AG04450 (cell line): ENCODE measurements at regions not wholly inside any gene's neighbourhood (a gene's known extent, or its start where the extent isn't known, plus 50 kb on each side); places are given as distances from the start of the nearest gene placed in this dataset.

Experiments
- CTCF ChIA-PET: fragments of 300-600, 350-600 bp; formaldehyde crosslinking; extraction: SDS; loops from one replicate; lab custom pipeline; 2022; ENCODE audit warnings: antibody characterized with exemption, inconsistent platforms; lab: Charles Lee
- POLR2A ChIA-PET: fragments of 350-600 bp; formaldehyde crosslinking; extraction: SDS; loops from one replicate; lab custom pipeline; 2021; ENCODE audit warnings: antibody characterized with exemption, inconsistent platforms; lab: Yijun Ruan, JAX
- DNase-seq: peaks from one replicate; pipeline ENCODE4 v3.0.0-alpha.2; 2011; ENCODE audit warnings: low read depth, low spot score
- H3K27ac ChIP-seq: one replicate; pipeline ENCODE4 v1.5.1; 2012; ENCODE audit warnings: low read depth, low read length, control low read depth
- H3K27me3 ChIP-seq: one replicate; pipeline ENCODE4 v1.6.0; 2012; ENCODE audit warnings: low read length; ENCODE audit not compliant: control insufficient read depth, insufficient read depth
- H3K4me3 ChIP-seq: 2 replicates; pipeline ENCODE4 v1.5.1; 2011; ENCODE audit warnings: mild to moderate bottlenecking, low read depth, low read length, control low read depth
- H3K9me3 ChIP-seq: 2 replicates; pipeline ENCODE4 v1.5.1; 2012; ENCODE audit warnings: low read length; ENCODE audit not compliant: control insufficient read depth, insufficient read depth
- CTCF ChIP-seq: IDR thresholded peaks from 2 replicates; pipeline ENCODE4 v1.5.1; 2011; ENCODE audit warnings: low read depth, low read length, control low read depth, inconsistent platforms

DNA sequence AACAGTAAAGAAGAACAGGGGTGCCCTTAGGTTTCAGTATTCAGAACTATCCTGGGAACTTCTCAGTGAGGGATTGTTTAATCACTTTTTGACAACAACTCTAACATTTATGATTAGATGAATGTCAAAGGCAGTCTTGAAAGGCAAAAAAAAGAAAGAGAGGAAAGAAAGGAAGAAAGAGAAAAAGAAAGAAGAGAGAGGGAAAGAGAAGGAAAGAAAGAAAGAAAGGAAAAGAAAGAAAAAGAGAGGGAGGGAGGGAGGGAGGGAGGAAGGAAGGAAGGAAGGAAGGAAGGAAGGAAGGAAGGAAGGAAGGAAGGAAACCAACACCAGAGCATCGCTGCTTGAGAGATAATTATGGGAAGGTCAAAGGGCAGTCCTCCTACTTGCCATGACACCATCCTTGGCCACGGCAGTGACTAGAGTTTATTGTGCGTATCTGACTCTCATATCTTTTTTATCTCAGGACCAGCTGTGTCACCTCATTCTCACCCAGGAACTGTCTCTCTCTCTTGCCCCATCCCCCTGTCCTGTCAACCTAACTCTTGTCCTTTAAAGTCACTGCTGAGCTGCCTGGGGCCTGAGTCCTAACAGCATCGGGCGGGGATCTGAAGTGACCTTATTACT, 96.8 kb upstream of the ATXN1 start:
- no peak overlapping the region for H3K4me3 ChIP-seq
- POLR2A ChIA-PET, result no interaction called here
- H3K27me3 ChIP-seq, result no peaks in the 10 kb centered on the region
- no peak overlapping the region for H3K27ac ChIP-seq
- no peaks in the 10 kb centered on the region for H3K9me3 ChIP-seq
- CTCF ChIA-PET, result no interaction called here
- no peak for DNase-seq
- no peak for TF ChIP-seq CTCF

- Histone ChIP-seq H3K9me3 (no peaks in the 10 kb centered on the region), H3K27ac (no peak overlapping the region), H3K4me3 (no peak overlapping the region), H3K27me3 (no peaks in the 10 kb centered on the region)
- TF ChIP-seq CTCF, result no peak
- DNase-seq, result no peak
- ChIA-PET POLR2A (no interaction called here), CTCF (interaction anchor here (1.2 kb wide), 1 partner anchor 13 kb away, joined by 3 read pairs; no protein-coding TSS in a partner anchor)
Measured at GRCh38 chr6:16855460-16855859, 94.2 kb upstream of the ATXN1 start.

DNA sequence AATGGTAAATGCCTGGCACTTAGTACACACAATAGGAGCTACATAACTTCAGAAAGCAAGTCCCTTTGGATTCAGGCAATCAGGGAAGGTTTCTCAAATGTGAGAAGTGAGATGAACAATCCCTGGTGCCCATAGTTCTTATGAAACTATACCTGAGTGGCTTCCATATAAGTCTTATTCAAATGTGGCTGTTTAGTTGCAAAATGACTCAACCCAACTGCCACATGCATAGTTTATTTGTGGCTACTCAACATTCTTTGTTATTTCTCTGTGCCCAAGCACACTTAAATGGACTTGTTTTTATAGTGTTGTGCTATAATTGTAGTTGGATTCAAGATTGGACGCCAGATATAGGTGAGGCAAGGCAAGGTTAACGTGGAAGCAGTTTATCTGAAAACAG, 93.7 kb upstream of the ATXN1 start:
- CTCF ChIA-PET, result no interaction called here
- TF ChIP-seq CTCF, result no peak
- Histone ChIP-seq H3K9me3 (no peaks in the 10 kb centered on the region), H3K27ac (no peak overlapping the region), H3K4me3 (no peak overlapping the region), H3K27me3 (no peaks in the 10 kb centered on the region)
- no peak for DNase-seq
- POLR2A ChIA-PET, result no interaction called here

DNA sequence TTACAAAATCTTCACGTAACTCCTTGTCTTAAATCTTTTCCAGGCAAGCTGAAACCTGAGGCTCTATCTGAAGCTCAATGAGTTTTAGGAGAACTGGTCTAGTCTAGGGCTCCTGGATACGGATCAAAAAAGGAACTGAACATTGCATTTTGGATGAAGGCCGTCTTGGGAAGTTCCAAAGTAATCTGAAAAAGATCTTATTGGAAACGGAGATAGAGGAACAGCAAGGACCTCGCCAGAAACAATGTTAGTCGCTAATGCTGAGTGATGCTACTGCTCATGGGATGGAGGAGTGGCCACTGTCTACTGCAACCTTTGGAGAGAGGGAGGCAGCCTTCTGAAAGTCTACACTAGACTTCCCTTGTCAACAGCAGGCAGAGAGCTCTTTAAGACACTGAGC, 91.4 kb upstream of the ATXN1 start:
- H3K27me3 ChIP-seq, result no peaks in the 10 kb centered on the region
- POLR2A ChIA-PET, result no interaction called here
- H3K27ac ChIP-seq, result no peak overlapping the region
- DNase-seq, result no peak
- H3K4me3 ChIP-seq, result no peak overlapping the region
- no peaks in the 10 kb centered on the region for H3K9me3 ChIP-seq
- no peak for TF ChIP-seq CTCF
- CTCF ChIA-PET, result no interaction called here

- no peak for DNase-seq
- ChIA-PET CTCF (no interaction called here), POLR2A (no interaction called here)
- Histone ChIP-seq H3K27me3 (no peaks in the 10 kb centered on the region), H3K27ac (no peak overlapping the region), H3K4me3 (no peak overlapping the region), H3K9me3 (no peaks in the 10 kb centered on the region)
- TF ChIP-seq CTCF, result no peak
Measured at GRCh38 chr6:16851758-16852157, 90.5 kb upstream of the ATXN1 start.
